NCI-H2029 treated with DMSO at 0.1 percent for 48 hours (cell line): ENCODE measurements at regions not wholly inside any gene's neighbourhood (a gene's known extent, or its start where the extent isn't known, plus 50 kb on each side); places are given as distances from the start of the nearest gene placed in this dataset.
"Not testable (repeated sequence)": the region's sequence is repeated elsewhere in the genome, so short reads cannot be mapped to it uniquely, and the experiment has no call there.

Experiments
- DNase-seq: peaks from one replicate; lab custom pipeline; 2025; lab: John Stamatoyannopoulos, UW

- DNase-seq, result no peak
Observed at GRCh38 chr3:166993015-166993630, 387.0 kb downstream of the ZBBX start.

GRCh38 chr3:166986000-166986399 is 394.1 kb downstream of the ZBBX start:
- DNase-seq, result no peak

- not testable (repeated sequence) for DNase-seq
Observed at GRCh38 chr3:166975796-166976195, 404.3 kb downstream of the ZBBX start.

- DNase-seq, result not testable (repeated sequence)
Observed at GRCh38 chr3:166967714-166968113, 412.4 kb downstream of the ZBBX start.

GRCh38 chr3:166962911-166963310 is 417.2 kb downstream of the ZBBX start:
- DNase-seq, result no peak

GRCh38 chr3:166957121-166957520 is 423.0 kb downstream of the ZBBX start:
- no peak for DNase-seq

GRCh38 chr3:166955201-166955939 is 424.7 kb downstream of the ZBBX start:
- no peak for DNase-seq

- no peak for DNase-seq
Observed at GRCh38 chr3:166934879-166935278, 445.2 kb downstream of the ZBBX start.

- DNase-seq, result no peak
Observed at GRCh38 chr3:166917437-166917836, 462.7 kb downstream of the ZBBX start.

GRCh38 chr3:166902374-166902773 is 477.7 kb downstream of the ZBBX start:
- no peak for DNase-seq

- DNase-seq, result no peak
Observed at GRCh38 chr3:166900866-166901577, 479.1 kb downstream of the ZBBX start.

- DNase-seq, result no peak
Observed at GRCh38 chr3:166897811-166898210, 482.3 kb downstream of the ZBBX start.

GRCh38 chr3:166889241-166889640 is 490.9 kb downstream of the ZBBX start:
- no peak for DNase-seq

- no peak for DNase-seq
Observed at GRCh38 chr3:166879661-166880060, 500.4 kb downstream of the ZBBX start.

- no peak for DNase-seq
Observed at GRCh38 chr3:166877971-166878370, 502.1 kb downstream of the ZBBX start.

- DNase-seq, result no peak
Observed at GRCh38 chr3:166864473-166865467, 515.3 kb downstream of the ZBBX start.

- no peak for DNase-seq
Observed at GRCh38 chr3:166860217-166860616, 519.9 kb downstream of the ZBBX start.

GRCh38 chr3:166844329-166844728 is 535.8 kb downstream of the ZBBX start:
- DNase-seq, result no peak

- DNase-seq, result not testable (repeated sequence)
Observed at GRCh38 chr3:166842784-166843183, 537.3 kb downstream of the ZBBX start.

GRCh38 chr3:166837535-166837934 is 542.6 kb downstream of the ZBBX start:
- peak; percentile 5 for DNase-seq

GRCh38 chr3:166836836-166837235 is 543.3 kb downstream of the ZBBX start:
- DNase-seq, result no peak

- peak; percentile 70 for DNase-seq
Observed at GRCh38 chr3:166829896-166830295, 550.2 kb downstream of the ZBBX start.
